ENCODE measurements at regions not wholly inside any gene's neighbourhood (a gene's known extent, or its start where the extent isn't known, plus 50 kb on each side); places are given as distances from the start of the nearest gene placed in this dataset.

- no peak overlapping the region for H3K4me3 ChIP-seq
- WGBS, 4 donors = 95 to 100% (median 96%) methylated on average over 1 of the region's 1 CpG
- ATAC-seq (no peak), DNase-seq (no peak)
- no peaks in the 10 kb centered on the region for H3K36me3 ChIP-seq
- no peak for TF ChIP-seq POLR2A (IDR thresholded peaks at IDR 0.05)
- TF ChIP-seq CTCF (IDR thresholded peaks at IDR 0.05) = no peak
- H3K27ac ChIP-seq = no peak overlapping the region
- H3K4me1 ChIP-seq = no peaks in the 10 kb centered on the region
- no peaks in the 10 kb centered on the region for H3K9me3 ChIP-seq
- intact Hi-C loops (cut with DNase I) = no loop called here
- no peaks in the 10 kb centered on the region for H3K27me3 ChIP-seq
Observed at GRCh38 chr9:80937645-80938044, 751.7 kb downstream of the TLE1 start.

GRCh38 chr9:80934095-80934494 lies 755.3 kb downstream of the TLE1 start:
- Histone ChIP-seq H3K27me3 (no peaks in the 10 kb centered on the region), H3K4me1 (no peaks in the 10 kb centered on the region), H3K36me3 (no peaks in the 10 kb centered on the region), H3K27ac (no peak overlapping the region), H3K9me3 (no peaks in the 10 kb centered on the region), H3K4me3 (no peak overlapping the region)
- intact Hi-C loops (cut with DNase I) = no loop called here
- WGBS, 4 donors = 90 to 95% (median 93%) methylated on average over 3 of the region's 3 CpGs
- no peak for DNase-seq
- TF ChIP-seq POLR2A (IDR thresholded peaks at IDR 0.05) = no peak
- TF ChIP-seq CTCF (IDR thresholded peaks at IDR 0.05) = no peak
- ATAC-seq = no peak

- intact Hi-C loops (cut with DNase I) = no loop called here
- TF ChIP-seq POLR2A (IDR thresholded peaks at IDR 0.05) (no peak), CTCF (IDR thresholded peaks at IDR 0.05) (no peak)
- WGBS, 4 donors = 71 to 80% (median 76%) methylated on average over 7 of the region's 7 CpGs
Observed at GRCh38 chr9:80932947-80933780, 756.2 kb downstream of the TLE1 start.

GRCh38 chr9:80932181-80932580 lies 757.2 kb downstream of the TLE1 start:
- no peak for TF ChIP-seq CTCF (IDR thresholded peaks at IDR 0.05)
- TF ChIP-seq POLR2A (IDR thresholded peaks at IDR 0.05) = no peak
- no peaks in the 10 kb centered on the region for H3K27me3 ChIP-seq
- H3K36me3 ChIP-seq = no peaks in the 10 kb centered on the region
- DNase-seq (no peak), ATAC-seq (no peak)
- H3K4me3 ChIP-seq = no peak overlapping the region
- H3K4me1 ChIP-seq = no peaks in the 10 kb centered on the region
- 51 to 67% (median 56%) methylated on average over 3 of the region's 3 CpGs for WGBS, 4 donors
- H3K9me3 ChIP-seq = peaks cover 0 to 10% (median 0%) of the 10 kb centered on the region in 12 donors
- H3K27ac ChIP-seq = no peak overlapping the region
- intact Hi-C loops (cut with DNase I) = no loop called here

More at GRCh38 chr9:80932947-80933780, 756.2 kb downstream of the TLE1 start:
- H3K4me1 ChIP-seq = no peaks in the 10 kb centered on the region
- no peaks in the 10 kb centered on the region for H3K36me3 ChIP-seq
- no peaks in the 10 kb centered on the region for H3K27me3 ChIP-seq
- no peak overlapping the region for H3K27ac ChIP-seq
- ATAC-seq = no peak
- DNase-seq = no peak
- H3K4me3 ChIP-seq = no peak overlapping the region
- peaks cover 0 to 2% (median 0%) of the 10 kb centered on the region in 12 donors for H3K9me3 ChIP-seq
